HL-60 (cell line): ENCODE measurements at regions not wholly inside any gene's neighbourhood (a gene's known extent, or its start where the extent isn't known, plus 50 kb on each side); places are given as distances from the start of the nearest gene placed in this dataset.

ENCODE experiments used
- CTCF ChIP-seq: IDR thresholded peaks from one replicate; pipeline ENCODE4 v1.5.1; 2011; ENCODE audit warnings: low read length, control low read depth, inconsistent platforms; ENCODE audit not compliant: insufficient read depth
- GABPA ChIP-seq: IDR thresholded peaks from 2 replicates; pipeline ENCODE4 v1.6.1; 2012; ENCODE audit warnings: low read depth

GRCh38 chr1:115463347-115463746, 125.3 kb upstream of the NGF start:
- TF ChIP-seq CTCF (no peak), GABPA (no peak)
